Neuronal stem cell (in vitro differentiated cells): ENCODE measurements at regions not wholly inside any gene's neighbourhood (a gene's known extent, or its start where the extent isn't known, plus 50 kb on each side); places are given as distances from the start of the nearest gene placed in this dataset.

Source experiments
- DNase-seq: peaks from one replicate; pipeline ENCODE4 v3.0.0-alpha.2; 2013; ENCODE audit warnings: low spot score
- H2AFZ ChIP-seq: one replicate; pipeline ENCODE4 v1.6.1; 2013; ENCODE audit warnings: mild to moderate bottlenecking, low read length, inconsistent platforms
- H2AK5ac ChIP-seq: 2 replicates; pipeline ENCODE4 v1.6.1; 2013; ENCODE audit warnings: low read depth, mild to moderate bottlenecking, inconsistent platforms, low read length, moderate library complexity, mixed read lengths
- H2BK120ac ChIP-seq: 2 replicates; pipeline ENCODE4 v1.6.1; 2013; ENCODE audit warnings: low read depth, mild to moderate bottlenecking, inconsistent platforms, low read length, moderate library complexity, mixed read lengths
- H2BK12ac ChIP-seq: one replicate; pipeline ENCODE4 v1.6.1; 2013; ENCODE audit warnings: low read length, inconsistent platforms
- H2BK15ac ChIP-seq: 2 replicates; pipeline ENCODE4 v1.6.1; 2013; ENCODE audit warnings: mild to moderate bottlenecking, low read length, inconsistent platforms, mixed read lengths
- H2BK5ac ChIP-seq: one replicate; pipeline ENCODE4 v1.6.1; 2013; ENCODE audit warnings: inconsistent platforms, mild to moderate bottlenecking, low read length, moderate library complexity
- H3K14ac ChIP-seq: one replicate; pipeline ENCODE4 v1.6.1; 2013; ENCODE audit warnings: low read length, inconsistent platforms
- H3K18ac ChIP-seq: 2 replicates; pipeline ENCODE4 v1.6.1; 2013; ENCODE audit warnings: low read length, inconsistent platforms
- H3K23ac ChIP-seq: 2 replicates; pipeline ENCODE4 v1.6.1; 2013; ENCODE audit warnings: low read depth, mild to moderate bottlenecking, mixed read lengths, low read length, inconsistent platforms; ENCODE audit not compliant: poor library complexity
- H3K27ac ChIP-seq: replicated peaks from 3 replicates; pipeline ENCODE4 v1.5.1; 2013; ENCODE audit warnings: low read length, inconsistent platforms
- H3K27me3 ChIP-seq, 3 experiments: 2 replicates each; pipeline ENCODE4 v1.6.1; 2013; ENCODE audit warnings: low read length in 3 of 3, mild to moderate bottlenecking in 2 of 3, inconsistent platforms in 1 of 3, low read depth in 1 of 3, mixed read lengths in 1 of 3, moderate library complexity in 1 of 3; ENCODE audit not compliant: control insufficient read depth in 3 of 3, insufficient read depth in 3 of 3
- H3K36me3 ChIP-seq, 2 donors: replicated peaks in 1 of 2; 2 replicates each; pipeline ENCODE4 v1.6.1; 2013; ENCODE audit warnings: low read length in 2 of 2; ENCODE audit not compliant: control insufficient read depth in 2 of 2, insufficient read depth in 2 of 2
- H3K4ac ChIP-seq: 2 replicates; pipeline ENCODE4 v1.6.1; 2013; ENCODE audit warnings: inconsistent platforms, mild to moderate bottlenecking, low read length, moderate library complexity
- H3K4me1 ChIP-seq, 2 donors: 1 replicate in 1 of 2; 2 replicates in 1 of 2; pipeline ENCODE4 v1.6.1; 2013; ENCODE audit warnings: low read length in 2 of 2, low read depth in 1 of 2; ENCODE audit not compliant: control insufficient read depth in 2 of 2, insufficient read depth in 1 of 2
- H3K4me2 ChIP-seq: one replicate; pipeline ENCODE4 v1.6.1; 2013; ENCODE audit warnings: mild to moderate bottlenecking, low read length, inconsistent platforms; ENCODE audit not compliant: insufficient read depth, poor library complexity, severe bottlenecking
- H3K4me3 ChIP-seq, 2 donors: 2 replicates each; pipeline ENCODE4 v1.5.1; 2013; ENCODE audit warnings: low read length in 2 of 2, mild to moderate bottlenecking in 2 of 2, inconsistent platforms in 1 of 2, moderate library complexity in 1 of 2
- H3K79me1 ChIP-seq: one replicate; pipeline ENCODE4 v1.6.1; 2013; ENCODE audit warnings: low read depth, mild to moderate bottlenecking, inconsistent platforms, low read length, moderate library complexity
- H3K9ac ChIP-seq: one replicate; pipeline ENCODE4 v1.6.1; 2013; ENCODE audit warnings: mild to moderate bottlenecking, low read depth, low read length, inconsistent platforms; ENCODE audit not compliant: poor library complexity
- H3K9me3 ChIP-seq, 2 donors: replicated peaks in 1 of 2; 2 replicates each; pipeline versions ENCODE3 to v1.6.1; 2013; ENCODE audit warnings: low read length in 2 of 2, mild to moderate bottlenecking in 2 of 2, inconsistent platforms in 1 of 2, low read depth in 1 of 2, mixed read lengths in 1 of 2, moderate library complexity in 1 of 2; ENCODE audit not compliant: control insufficient read depth in 2 of 2, insufficient read depth in 1 of 2
- H4K8ac ChIP-seq: one replicate; pipeline ENCODE4 v1.6.1; 2013; ENCODE audit warnings: low read depth, mild to moderate bottlenecking, inconsistent platforms, low read length, moderate library complexity
- H4K91ac ChIP-seq: one replicate; pipeline ENCODE4 v1.6.1; 2013; ENCODE audit warnings: low read length, low read depth, mild to moderate bottlenecking, inconsistent platforms; ENCODE audit not compliant: poor library complexity
- WGBS, 2 donors: extraction: QIAGEN DNeasy Blood & Tissue Kit; methylation state at CpG; one replicate each; pipeline ENCODE4 v1.1.7; 2013; ENCODE audit warnings: missing lambda C conversion rate in 2 of 2, mixed read lengths in 1 of 2; ENCODE audit not compliant: insufficient read length in 2 of 2, insufficient replicate concordance in 1 of 2; ENCODE audit errors: extremely low coverage in 2 of 2; 5-methylcytosine and 5-hydroxymethylcytosine counted together

DNA sequence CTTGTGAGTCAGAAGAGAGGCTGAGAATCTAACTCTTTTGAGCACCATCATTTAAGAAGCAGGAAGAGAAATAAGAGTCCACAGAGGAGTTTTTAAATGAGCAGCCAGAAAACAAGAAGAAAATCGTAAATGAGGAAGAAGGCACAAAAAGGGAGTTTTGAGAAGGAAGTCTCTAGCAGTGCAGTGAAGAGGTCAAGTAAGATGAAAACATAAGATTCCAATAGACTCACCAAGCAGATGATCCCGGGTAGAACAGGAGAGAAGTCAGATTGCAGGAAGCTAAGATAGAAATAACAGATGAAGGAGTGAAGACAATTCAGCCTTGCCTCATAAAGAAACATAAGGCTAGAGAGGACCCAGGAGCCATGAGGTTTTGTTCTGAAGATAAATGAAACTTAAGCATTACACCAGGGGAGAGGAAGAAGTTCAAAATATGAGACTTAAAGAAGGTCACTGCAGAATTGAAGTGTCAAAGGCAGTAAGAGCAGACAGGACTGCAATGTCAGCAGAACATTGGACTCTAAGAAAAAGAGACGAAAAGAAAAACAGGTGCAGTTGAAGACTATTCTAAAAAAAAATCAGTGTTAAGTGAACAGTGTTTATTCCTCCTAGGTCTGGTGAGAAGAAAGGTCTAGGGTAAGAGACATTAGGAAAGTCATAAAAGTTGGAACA, 229.0 kb downstream of the SEC23A start:
- H2BK15ac ChIP-seq = no peak overlapping the region
- no peak overlapping the region for H2BK120ac ChIP-seq
- no peaks in the 10 kb centered on the region for H3K79me1 ChIP-seq
- no CpG with 5 or more reads among the region's 3 CpGs for WGBS, 2 donors
- H3K9ac ChIP-seq = no peak overlapping the region
- no peak overlapping the region for H2AK5ac ChIP-seq
- H3K36me3 ChIP-seq = no peaks in the 10 kb centered on the region
- H4K8ac ChIP-seq = no peak overlapping the region
- H3K4me3 ChIP-seq = no peak overlapping the region
- H2BK12ac ChIP-seq = no peak overlapping the region
- no peak overlapping the region for H3K23ac ChIP-seq
- no peak overlapping the region for H3K27ac ChIP-seq
- H3K9me3 ChIP-seq = no peaks in the 10 kb centered on the region
- H3K14ac ChIP-seq = no peak overlapping the region
- H3K4ac ChIP-seq = no peak overlapping the region
- H2BK5ac ChIP-seq = no peak overlapping the region
- no peak overlapping the region for H3K18ac ChIP-seq
- no peak overlapping the region for H2AFZ ChIP-seq
- no peaks in the 10 kb centered on the region for H3K4me1 ChIP-seq
- no peak overlapping the region for H4K91ac ChIP-seq
- no peak for DNase-seq
- H3K4me2 ChIP-seq = no peak overlapping the region
- no peaks in the 10 kb centered on the region for H3K27me3 ChIP-seq

- H3K27ac ChIP-seq = no peak overlapping the region
- H3K23ac ChIP-seq = no peak overlapping the region
- no peak overlapping the region for H3K18ac ChIP-seq
- no peak overlapping the region for H2BK12ac ChIP-seq
- no peak overlapping the region for H4K8ac ChIP-seq
- no peaks in the 10 kb centered on the region for H3K9me3 ChIP-seq
- no peak overlapping the region for H2AK5ac ChIP-seq
- no peak overlapping the region for H2BK120ac ChIP-seq
- no peak overlapping the region for H3K4me3 ChIP-seq
- peaks cover 0 to 1% of the 10 kb centered on the region in 2 donors for H3K4me1 ChIP-seq
- H3K14ac ChIP-seq = no peak overlapping the region
- no peak overlapping the region for H3K9ac ChIP-seq
- no peak overlapping the region for H2BK15ac ChIP-seq
- H3K36me3 ChIP-seq = no peaks in the 10 kb centered on the region
- no peak overlapping the region for H3K4ac ChIP-seq
- H2AFZ ChIP-seq = no peak overlapping the region
- H4K91ac ChIP-seq = no peak overlapping the region
- no peak overlapping the region for H3K4me2 ChIP-seq
- WGBS, 2 donors = no CpG with 5 or more reads among the region's 3 CpGs
- H2BK5ac ChIP-seq = no peak overlapping the region
- H3K79me1 ChIP-seq = no peaks in the 10 kb centered on the region
- peaks cover 0 to 3% (median 0%) of the 10 kb centered on the region in 3 experiments for H3K27me3 ChIP-seq
- no peak for DNase-seq
These were observed 232.7 kb downstream of the SEC23A start for GRCh38 chr14:38870296-38870836.

GRCh38 chr14:38868399-38869290, 234.4 kb downstream of the SEC23A start:
- H2AK5ac ChIP-seq = no peak overlapping the region
- no peak overlapping the region for H2BK120ac ChIP-seq
- no peak overlapping the region for H3K27ac ChIP-seq
- H3K4me3 ChIP-seq = no peak overlapping the region
- no peak overlapping the region for H3K4me2 ChIP-seq
- H3K4ac ChIP-seq = no peak overlapping the region
- H3K9ac ChIP-seq = no peak overlapping the region
- H3K23ac ChIP-seq = no peak overlapping the region
- no peak overlapping the region for H3K14ac ChIP-seq
- H3K36me3 ChIP-seq = no peaks in the 10 kb centered on the region
- no peaks in the 10 kb centered on the region for H3K79me1 ChIP-seq
- H3K27me3 ChIP-seq = peaks cover 0 to 3% (median 0%) of the 10 kb centered on the region in 3 experiments
- H3K4me1 ChIP-seq = peaks cover 0 to 1% of the 10 kb centered on the region in 2 donors
- H4K91ac ChIP-seq = no peak overlapping the region
- no peak overlapping the region for H4K8ac ChIP-seq
- no peak overlapping the region for H3K18ac ChIP-seq
- H2AFZ ChIP-seq = no peak overlapping the region
- WGBS, 2 donors = no CpG with 5 or more reads among the region's 6 CpGs
- peaks cover 0 to 3% of the 10 kb centered on the region in 2 donors for H3K9me3 ChIP-seq
- H2BK5ac ChIP-seq = no peak overlapping the region
- H2BK15ac ChIP-seq = no peak overlapping the region
- no peak overlapping the region for H2BK12ac ChIP-seq
- no peak for DNase-seq
